HL-60 (cell line): ENCODE measurements at regions not wholly inside any gene's neighbourhood (a gene's known extent, or its start where the extent isn't known, plus 50 kb on each side); places are given as distances from the start of the nearest gene placed in this dataset.

Experiments
- DNase-seq, 2 experiments: peaks; one replicate each; pipeline ENCODE4 v3.0.0-alpha.2; 2010 to 2020; ENCODE audit warnings: low read depth in 1 of 2, low spot score in 1 of 2
- H3K27ac ChIP-seq: fragments of 250-450 bp; sonication (Bioruptor Pico); replicated peaks from 2 replicates; pipeline ENCODE4 v1.5.1; 2020; ENCODE audit warnings: mild to moderate bottlenecking, moderate library complexity
- H3K27me3 ChIP-seq: fragments of 250-450 bp; sonication (Bioruptor Pico); 2 replicates; pipeline ENCODE4 v1.5.1; 2021; ENCODE audit warnings: mild to moderate bottlenecking, moderate library complexity; ENCODE audit not compliant: insufficient read depth, poor library complexity, severe bottlenecking
- H3K4me3 ChIP-seq: replicated peaks from 2 replicates; pipeline ENCODE4 v1.5.1; 2011; ENCODE audit warnings: mild to moderate bottlenecking, control low read depth, low read length; ENCODE audit not compliant: insufficient read depth
- GABPA ChIP-seq: IDR thresholded peaks from 2 replicates; pipeline ENCODE4 v1.6.1; 2012; ENCODE audit warnings: low read depth
- POLR2AphosphoS5 ChIP-seq: IDR thresholded peaks from 2 replicates; pipeline ENCODE4 v1.6.1; 2012; ENCODE audit warnings: low read depth
- SPI1 ChIP-seq: IDR thresholded peaks from 2 replicates; pipeline ENCODE4 v1.6.1; 2012; ENCODE audit warnings: low read depth, mild to moderate bottlenecking, borderline replicate concordance
- TF ChIP-seq, protein P1 (sequence below): IDR thresholded peaks from one replicate; pipeline ENCODE4 v1.5.1; 2011; ENCODE audit warnings: low read length, control low read depth, inconsistent platforms; ENCODE audit not compliant: insufficient read depth
- TF ChIP-seq, protein P2 (sequence below): IDR thresholded peaks from 2 replicates; pipeline ENCODE4 v1.6.1; 2012; ENCODE audit warnings: low read depth; ENCODE audit not compliant: insufficient replicate concordance

DNA sequence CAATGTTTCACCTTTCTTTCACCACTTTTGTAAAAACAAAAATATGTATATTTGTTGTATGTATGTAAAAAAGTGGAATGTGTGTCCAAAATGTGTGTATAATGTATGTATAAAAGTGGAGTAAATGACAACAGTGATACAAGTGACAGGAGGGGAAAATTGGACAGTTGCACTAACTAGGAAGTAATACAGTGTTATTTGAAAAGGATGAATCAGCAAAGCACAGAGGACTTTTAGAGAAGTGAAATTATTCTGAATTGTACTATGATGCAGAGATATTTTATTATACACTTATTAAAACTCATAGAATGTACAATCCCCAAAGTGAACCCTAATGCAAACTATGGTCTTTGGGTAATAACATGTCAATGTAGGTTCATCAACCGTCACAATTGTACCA, 331.3 kb upstream of the CNTNAP5 start:
- DNase-seq = no peak
- no peak overlapping the region for H3K27ac ChIP-seq
- no peaks in the 10 kb centered on the region for H3K27me3 ChIP-seq
- no peak for TF ChIP-seq POLR2AphosphoS5
- TF ChIP-seq SPI1 = no peak
- no peak for TF ChIP-seq GABPA
- TF ChIP-seq, protein P1, sequence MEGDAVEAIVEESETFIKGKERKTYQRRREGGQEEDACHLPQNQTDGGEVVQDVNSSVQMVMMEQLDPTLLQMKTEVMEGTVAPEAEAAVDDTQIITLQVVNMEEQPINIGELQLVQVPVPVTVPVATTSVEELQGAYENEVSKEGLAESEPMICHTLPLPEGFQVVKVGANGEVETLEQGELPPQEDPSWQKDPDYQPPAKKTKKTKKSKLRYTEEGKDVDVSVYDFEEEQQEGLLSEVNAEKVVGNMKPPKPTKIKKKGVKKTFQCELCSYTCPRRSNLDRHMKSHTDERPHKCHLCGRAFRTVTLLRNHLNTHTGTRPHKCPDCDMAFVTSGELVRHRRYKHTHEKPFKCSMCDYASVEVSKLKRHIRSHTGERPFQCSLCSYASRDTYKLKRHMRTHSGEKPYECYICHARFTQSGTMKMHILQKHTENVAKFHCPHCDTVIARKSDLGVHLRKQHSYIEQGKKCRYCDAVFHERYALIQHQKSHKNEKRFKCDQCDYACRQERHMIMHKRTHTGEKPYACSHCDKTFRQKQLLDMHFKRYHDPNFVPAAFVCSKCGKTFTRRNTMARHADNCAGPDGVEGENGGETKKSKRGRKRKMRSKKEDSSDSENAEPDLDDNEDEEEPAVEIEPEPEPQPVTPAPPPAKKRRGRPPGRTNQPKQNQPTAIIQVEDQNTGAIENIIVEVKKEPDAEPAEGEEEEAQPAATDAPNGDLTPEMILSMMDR = no peak
- H3K4me3 ChIP-seq = no peak overlapping the region

DNA sequence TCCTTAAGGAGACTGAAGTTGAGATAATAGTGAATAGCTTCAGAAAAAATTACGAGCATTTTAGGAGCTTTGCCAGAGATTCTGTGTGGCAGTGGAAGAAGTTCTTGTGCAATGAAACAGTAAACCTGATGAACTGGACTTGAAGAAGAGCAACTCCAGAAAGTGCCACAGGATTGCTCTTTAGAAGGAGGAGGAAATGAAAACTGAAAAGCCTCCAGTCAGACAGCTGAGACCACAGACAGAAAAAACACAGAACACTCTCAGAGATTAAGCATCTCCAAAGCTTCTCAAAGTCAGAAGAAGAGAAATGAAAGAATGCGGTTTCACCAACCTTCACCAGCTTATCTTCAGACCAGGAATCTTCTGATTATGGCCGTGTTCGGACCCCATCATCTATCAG, 329.7 kb upstream of the CNTNAP5 start:
- no peak overlapping the region for H3K27ac ChIP-seq
- TF ChIP-seq SPI1 (no peak), POLR2AphosphoS5 (no peak), GABPA (no peak)
- TF ChIP-seq, protein P1 = no peak
- TF ChIP-seq, protein P2, sequence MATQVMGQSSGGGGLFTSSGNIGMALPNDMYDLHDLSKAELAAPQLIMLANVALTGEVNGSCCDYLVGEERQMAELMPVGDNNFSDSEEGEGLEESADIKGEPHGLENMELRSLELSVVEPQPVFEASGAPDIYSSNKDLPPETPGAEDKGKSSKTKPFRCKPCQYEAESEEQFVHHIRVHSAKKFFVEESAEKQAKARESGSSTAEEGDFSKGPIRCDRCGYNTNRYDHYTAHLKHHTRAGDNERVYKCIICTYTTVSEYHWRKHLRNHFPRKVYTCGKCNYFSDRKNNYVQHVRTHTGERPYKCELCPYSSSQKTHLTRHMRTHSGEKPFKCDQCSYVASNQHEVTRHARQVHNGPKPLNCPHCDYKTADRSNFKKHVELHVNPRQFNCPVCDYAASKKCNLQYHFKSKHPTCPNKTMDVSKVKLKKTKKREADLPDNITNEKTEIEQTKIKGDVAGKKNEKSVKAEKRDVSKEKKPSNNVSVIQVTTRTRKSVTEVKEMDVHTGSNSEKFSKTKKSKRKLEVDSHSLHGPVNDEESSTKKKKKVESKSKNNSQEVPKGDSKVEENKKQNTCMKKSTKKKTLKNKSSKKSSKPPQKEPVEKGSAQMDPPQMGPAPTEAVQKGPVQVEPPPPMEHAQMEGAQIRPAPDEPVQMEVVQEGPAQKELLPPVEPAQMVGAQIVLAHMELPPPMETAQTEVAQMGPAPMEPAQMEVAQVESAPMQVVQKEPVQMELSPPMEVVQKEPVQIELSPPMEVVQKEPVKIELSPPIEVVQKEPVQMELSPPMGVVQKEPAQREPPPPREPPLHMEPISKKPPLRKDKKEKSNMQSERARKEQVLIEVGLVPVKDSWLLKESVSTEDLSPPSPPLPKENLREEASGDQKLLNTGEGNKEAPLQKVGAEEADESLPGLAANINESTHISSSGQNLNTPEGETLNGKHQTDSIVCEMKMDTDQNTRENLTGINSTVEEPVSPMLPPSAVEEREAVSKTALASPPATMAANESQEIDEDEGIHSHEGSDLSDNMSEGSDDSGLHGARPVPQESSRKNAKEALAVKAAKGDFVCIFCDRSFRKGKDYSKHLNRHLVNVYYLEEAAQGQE = no peak
- no peak for DNase-seq
- no peaks in the 10 kb centered on the region for H3K27me3 ChIP-seq
- H3K4me3 ChIP-seq = no peak overlapping the region

DNA sequence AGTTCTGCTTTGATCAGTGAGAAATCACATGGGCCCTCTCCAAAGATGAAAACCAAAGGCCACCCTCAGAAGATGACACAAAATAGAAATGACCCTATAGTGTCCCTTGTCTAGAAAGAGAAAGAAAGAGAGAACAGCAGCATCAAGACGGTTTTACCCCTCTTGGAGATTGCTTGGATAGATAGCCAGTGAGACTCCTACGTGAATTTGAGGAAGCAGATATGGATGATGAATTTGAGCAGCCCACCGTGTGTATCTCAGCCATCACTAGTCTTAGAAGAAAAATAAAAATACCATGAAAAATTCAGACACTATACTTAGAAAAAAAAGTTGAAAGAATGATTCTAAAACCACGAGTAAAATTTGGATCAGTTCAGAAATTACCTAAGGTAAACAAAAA, 329.1 kb upstream of the CNTNAP5 start:
- TF ChIP-seq POLR2AphosphoS5 = no peak
- TF ChIP-seq SPI1 = no peak
- Histone ChIP-seq H3K4me3 (no peak overlapping the region), H3K27me3 (no peaks in the 10 kb centered on the region), H3K27ac (no peak overlapping the region)
- DNase-seq = no peak

DNA sequence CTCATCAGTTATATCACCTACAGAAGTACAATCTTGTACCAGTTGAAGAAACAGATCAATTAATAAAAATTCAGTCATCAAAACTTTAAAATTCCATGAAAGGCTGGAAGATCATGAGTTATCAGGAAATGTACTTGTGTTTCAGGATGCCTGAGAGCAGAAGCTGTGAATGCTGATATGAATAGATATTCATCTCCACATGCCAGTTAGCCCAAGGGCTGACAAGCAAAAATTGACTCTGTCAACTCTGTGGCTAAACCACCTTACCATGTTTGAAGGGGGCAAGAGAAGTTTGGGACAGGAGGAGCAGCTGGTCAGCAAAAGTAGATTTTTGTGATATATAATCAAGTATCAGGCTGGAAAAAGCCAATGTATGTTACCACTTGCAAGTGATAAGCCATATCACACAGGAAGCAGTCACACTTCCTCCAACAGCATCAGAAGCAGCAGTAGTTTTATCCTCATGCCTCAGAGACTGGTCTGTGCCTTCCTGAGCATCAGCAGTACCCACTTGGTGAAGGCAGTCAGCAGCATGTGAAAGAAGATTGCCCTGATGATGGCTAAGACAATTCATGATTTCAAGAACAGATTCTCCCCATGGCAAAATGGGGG, 328.2 kb upstream of the CNTNAP5 start:
- TF ChIP-seq, protein P2 = no peak
- no peak for TF ChIP-seq POLR2AphosphoS5
- TF ChIP-seq, protein P1 = no peak
- no peak for TF ChIP-seq GABPA
- no peak for TF ChIP-seq SPI1
- H3K4me3 ChIP-seq = no peak overlapping the region
- DNase-seq = no peak
- H3K27me3 ChIP-seq = no peaks in the 10 kb centered on the region
- H3K27ac ChIP-seq = no peak overlapping the region
